ENCODE measurements at regions not wholly inside any gene's neighbourhood (a gene's known extent, or its start where the extent isn't known, plus 50 kb on each side); places are given as distances from the start of the nearest gene placed in this dataset.
"Not testable (repeated sequence)": the region's sequence is repeated elsewhere in the genome, so short reads cannot be mapped to it uniquely, and the experiment has no call there.

- Mint-ChIP-seq H3K27ac (no peak overlapping the region), H3K9me3 (peaks cover 22% of the 10 kb centered on the region), H3K36me3 (no peaks in the 10 kb centered on the region), H3K4me3 (no peak overlapping the region), H3K4me1 (no peaks in the 10 kb centered on the region)
- no peak for ATAC-seq
- DNase-seq (ENCODE audit: low spot score in 2 of 2) = no peak
Observed at GRCh38 chr7:108920490-108920889, 350.8 kb downstream of the DNAJB9 start.

- H3K36me3 Mint-ChIP-seq; H3K4me1 Mint-ChIP-seq; ATAC-seq; H3K27ac Mint-ChIP-seq; H3K4me3 Mint-ChIP-seq; DNase-seq (ENCODE audit: low spot score in 2 of 2): not testable (repeated sequence)
- H3K9me3 Mint-ChIP-seq = peaks cover 14% of the 10 kb centered on the region
Observed at GRCh38 chr7:108943048-108943447, 373.4 kb downstream of the DNAJB9 start.

- Mint-ChIP-seq H3K27ac (no peak overlapping the region), H3K4me3 (no peak overlapping the region), H3K9me3 (peaks cover 20% of the 10 kb centered on the region), H3K4me1 (no peaks in the 10 kb centered on the region), H3K36me3 (no peaks in the 10 kb centered on the region)
- ATAC-seq (no peak), DNase-seq (ENCODE audit: low spot score in 2 of 2) (no peak)
Observed at GRCh38 chr7:108947526-108947925, 377.9 kb downstream of the DNAJB9 start.

GRCh38 chr7:108972004-108972403 lies 402.3 kb downstream of the DNAJB9 start:
- ATAC-seq = no peak

GRCh38 chr7:108973075-108973474 lies 403.4 kb downstream of the DNAJB9 start:
- Mint-ChIP-seq H3K36me3 (no peaks in the 10 kb centered on the region), H3K9me3 (peaks cover 13% of the 10 kb centered on the region), H3K4me1 (no peaks in the 10 kb centered on the region), H3K27ac (no peak overlapping the region), H3K4me3 (no peak overlapping the region)
- ATAC-seq (no peak), DNase-seq (ENCODE audit: low spot score in 2 of 2) (no peak)

More at GRCh38 chr7:108972004-108972403, 402.3 kb downstream of the DNAJB9 start:
- no peak overlapping the region for H3K4me3 Mint-ChIP-seq
- peaks cover 17% of the 10 kb centered on the region for H3K9me3 Mint-ChIP-seq
- H3K36me3 Mint-ChIP-seq = no peaks in the 10 kb centered on the region
- H3K4me1 Mint-ChIP-seq = no peaks in the 10 kb centered on the region
- H3K27ac Mint-ChIP-seq = no peak overlapping the region
- DNase-seq (ENCODE audit: low spot score in 2 of 2) = no peak

GRCh38 chr7:108974641-108975040 lies 405.0 kb downstream of the DNAJB9 start:
- no peaks in the 10 kb centered on the region for H3K4me1 Mint-ChIP-seq
- H3K4me3 Mint-ChIP-seq = no peak overlapping the region
- peaks cover 14% of the 10 kb centered on the region for H3K9me3 Mint-ChIP-seq
- ATAC-seq (no peak), DNase-seq (ENCODE audit: low spot score in 2 of 2) (no peak)
- no peak overlapping the region for H3K27ac Mint-ChIP-seq
- H3K36me3 Mint-ChIP-seq = no peaks in the 10 kb centered on the region

- H3K9me3 Mint-ChIP-seq = peaks cover 17% of the 10 kb centered on the region
- no peaks in the 10 kb centered on the region for H3K4me1 Mint-ChIP-seq
- DNase-seq (ENCODE audit: low spot score in 2 of 2) = no peak
- ATAC-seq = no peak
- no peaks in the 10 kb centered on the region for H3K36me3 Mint-ChIP-seq
- no peak overlapping the region for H3K4me3 Mint-ChIP-seq
- H3K27ac Mint-ChIP-seq = no peak overlapping the region
Observed at GRCh38 chr7:108985037-108985436, 415.4 kb downstream of the DNAJB9 start.

GRCh38 chr7:108989319-108989718 lies 419.6 kb downstream of the DNAJB9 start:
- no peak for ATAC-seq
- H3K9me3 Mint-ChIP-seq = peaks cover 20% of the 10 kb centered on the region
- no peaks in the 10 kb centered on the region for H3K4me1 Mint-ChIP-seq
- no peak for DNase-seq (ENCODE audit: low spot score in 2 of 2)
- H3K27ac Mint-ChIP-seq = no peak overlapping the region
- no peaks in the 10 kb centered on the region for H3K36me3 Mint-ChIP-seq
- no peak overlapping the region for H3K4me3 Mint-ChIP-seq

- ATAC-seq = no peak
- Mint-ChIP-seq H3K36me3 (no peaks in the 10 kb centered on the region), H3K4me3 (no peak overlapping the region), H3K9me3 (peaks cover 14% of the 10 kb centered on the region), H3K27ac (no peak overlapping the region), H3K4me1 (no peaks in the 10 kb centered on the region)
- DNase-seq (ENCODE audit: low spot score in 2 of 2) = no peak
Observed at GRCh38 chr7:108997480-108997879, 427.8 kb downstream of the DNAJB9 start.

- Mint-ChIP-seq H3K4me1 (no peaks in the 10 kb centered on the region), H3K27ac (no peak overlapping the region), H3K4me3 (no peak overlapping the region), H3K9me3 (peaks cover 23% of the 10 kb centered on the region), H3K36me3 (no peaks in the 10 kb centered on the region)
- DNase-seq (ENCODE audit: low spot score in 2 of 2) (no peak), ATAC-seq (no peak)
Observed at GRCh38 chr7:109003742-109004141, 434.1 kb downstream of the DNAJB9 start.

GRCh38 chr7:109009636-109010035 lies 440.0 kb downstream of the DNAJB9 start:
- no peak overlapping the region for H3K27ac Mint-ChIP-seq
- H3K9me3 Mint-ChIP-seq = peaks cover 14% of the 10 kb centered on the region
- ATAC-seq = no peak
- DNase-seq (ENCODE audit: low spot score in 2 of 2) = no peak
- no peaks in the 10 kb centered on the region for H3K36me3 Mint-ChIP-seq
- no peaks in the 10 kb centered on the region for H3K4me1 Mint-ChIP-seq
- H3K4me3 Mint-ChIP-seq = no peak overlapping the region

GRCh38 chr7:109020251-109020650 lies 450.6 kb downstream of the DNAJB9 start:
- Mint-ChIP-seq H3K36me3 (no peaks in the 10 kb centered on the region), H3K4me3 (no peak overlapping the region), H3K9me3 (peaks cover 25% of the 10 kb centered on the region), H3K4me1 (no peaks in the 10 kb centered on the region), H3K27ac (no peak overlapping the region)
- ATAC-seq (no peak), DNase-seq (ENCODE audit: low spot score in 2 of 2) (no peak)

GRCh38 chr7:109021390-109021789 lies 451.7 kb downstream of the DNAJB9 start:
- no peak for DNase-seq (ENCODE audit: low spot score in 2 of 2)
- Mint-ChIP-seq H3K9me3 (peaks cover 26% of the 10 kb centered on the region), H3K4me3 (no peak overlapping the region), H3K36me3 (no peaks in the 10 kb centered on the region), H3K27ac (no peak overlapping the region), H3K4me1 (no peaks in the 10 kb centered on the region)
- ATAC-seq = no peak

- no peak overlapping the region for H3K27ac Mint-ChIP-seq
- peaks cover 16% of the 10 kb centered on the region for H3K9me3 Mint-ChIP-seq
- no peaks in the 10 kb centered on the region for H3K36me3 Mint-ChIP-seq
- DNase-seq (ENCODE audit: low spot score in 2 of 2) (no peak), ATAC-seq (no peak)
- no peaks in the 10 kb centered on the region for H3K4me1 Mint-ChIP-seq
- no peak overlapping the region for H3K4me3 Mint-ChIP-seq
Observed at GRCh38 chr7:109029866-109030265, 460.2 kb downstream of the DNAJB9 start.

GRCh38 chr7:109044691-109045090 lies 475.0 kb downstream of the DNAJB9 start:
- DNase-seq (ENCODE audit: low spot score in 2 of 2) = no peak
- ATAC-seq = no peak
- H3K27ac Mint-ChIP-seq = no peak overlapping the region
- no peaks in the 10 kb centered on the region for H3K4me1 Mint-ChIP-seq
- no peak overlapping the region for H3K4me3 Mint-ChIP-seq
- no peaks in the 10 kb centered on the region for H3K36me3 Mint-ChIP-seq
- peaks cover 21% of the 10 kb centered on the region for H3K9me3 Mint-ChIP-seq

GRCh38 chr7:109049366-109049765 lies 479.7 kb downstream of the DNAJB9 start:
- no peak for ATAC-seq
- no peak for DNase-seq (ENCODE audit: low spot score in 2 of 2)
- Mint-ChIP-seq H3K9me3 (peaks cover 30% of the 10 kb centered on the region), H3K27ac (no peak overlapping the region), H3K4me1 (no peaks in the 10 kb centered on the region), H3K4me3 (no peak overlapping the region), H3K36me3 (no peaks in the 10 kb centered on the region)

GRCh38 chr7:109059089-109059488 lies 489.4 kb downstream of the DNAJB9 start:
- DNase-seq (ENCODE audit: low spot score in 2 of 2) (no peak), ATAC-seq (peak; percentile 31)
- no peaks in the 10 kb centered on the region for H3K36me3 Mint-ChIP-seq
- no peak overlapping the region for H3K4me3 Mint-ChIP-seq
- no peak overlapping the region for H3K27ac Mint-ChIP-seq
- peaks cover 15% of the 10 kb centered on the region for H3K9me3 Mint-ChIP-seq
- no peaks in the 10 kb centered on the region for H3K4me1 Mint-ChIP-seq
